Thymus (tissue), 11 donors: ENCODE measurements at regions not wholly inside any gene's neighbourhood (a gene's known extent, or its start where the extent isn't known, plus 50 kb on each side); places are given as distances from the start of the nearest gene placed in this dataset.

ENCODE experiments used
- DNase-seq, 9 donors: peaks; one replicate each; pipeline ENCODE4 v3.0.0-alpha.2; 2013; ENCODE audit warnings: low spot score in 9 of 9, low read depth in 6 of 9, missing footprints in 1 of 9
- H3K27ac ChIP-seq, 2 donors: one replicate each; pipeline ENCODE4 v1.5.1; 2013; ENCODE audit warnings: control low read depth in 1 of 2, low read depth in 1 of 2, low read length in 1 of 2, mild to moderate bottlenecking in 1 of 2, moderate library complexity in 1 of 2
- H3K27me3 ChIP-seq, 2 donors: one replicate each; pipeline ENCODE4 v1.5.1; 2013; ENCODE audit warnings: low read length in 1 of 2; ENCODE audit not compliant: control insufficient read depth in 2 of 2, insufficient read depth in 1 of 2
- H3K36me3 ChIP-seq, 2 donors: one replicate each; pipeline ENCODE4 v1.5.1; 2013; ENCODE audit warnings: low read length in 1 of 2, mild to moderate bottlenecking in 1 of 2, moderate library complexity in 1 of 2; ENCODE audit not compliant: control insufficient read depth in 2 of 2, insufficient read depth in 2 of 2
- H3K4me1 ChIP-seq, 2 donors: one replicate each; pipeline ENCODE4 v1.5.1; 2013; ENCODE audit warnings: low read length in 2 of 2; ENCODE audit not compliant: control insufficient read depth in 2 of 2, insufficient read depth in 2 of 2
- H3K4me3 ChIP-seq, 2 donors: one replicate each; pipeline ENCODE4 v1.5.1; 2013; ENCODE audit warnings: low read length in 2 of 2, control low read depth in 1 of 2, mild to moderate bottlenecking in 1 of 2
- H3K9me3 ChIP-seq, 2 donors: one replicate each; pipeline ENCODE4 v1.5.1; 2013; ENCODE audit warnings: low read length in 1 of 2, mild to moderate bottlenecking in 1 of 2; ENCODE audit not compliant: control insufficient read depth in 2 of 2, insufficient read depth in 1 of 2
- WGBS: extraction: QIAGEN DNeasy Blood & Tissue Kit; methylation state at CpG from one replicate; pipeline ENCODE4 v1.1.7; 2013; 5-methylcytosine and 5-hydroxymethylcytosine counted together
- donor health status: healthy.

DNA sequence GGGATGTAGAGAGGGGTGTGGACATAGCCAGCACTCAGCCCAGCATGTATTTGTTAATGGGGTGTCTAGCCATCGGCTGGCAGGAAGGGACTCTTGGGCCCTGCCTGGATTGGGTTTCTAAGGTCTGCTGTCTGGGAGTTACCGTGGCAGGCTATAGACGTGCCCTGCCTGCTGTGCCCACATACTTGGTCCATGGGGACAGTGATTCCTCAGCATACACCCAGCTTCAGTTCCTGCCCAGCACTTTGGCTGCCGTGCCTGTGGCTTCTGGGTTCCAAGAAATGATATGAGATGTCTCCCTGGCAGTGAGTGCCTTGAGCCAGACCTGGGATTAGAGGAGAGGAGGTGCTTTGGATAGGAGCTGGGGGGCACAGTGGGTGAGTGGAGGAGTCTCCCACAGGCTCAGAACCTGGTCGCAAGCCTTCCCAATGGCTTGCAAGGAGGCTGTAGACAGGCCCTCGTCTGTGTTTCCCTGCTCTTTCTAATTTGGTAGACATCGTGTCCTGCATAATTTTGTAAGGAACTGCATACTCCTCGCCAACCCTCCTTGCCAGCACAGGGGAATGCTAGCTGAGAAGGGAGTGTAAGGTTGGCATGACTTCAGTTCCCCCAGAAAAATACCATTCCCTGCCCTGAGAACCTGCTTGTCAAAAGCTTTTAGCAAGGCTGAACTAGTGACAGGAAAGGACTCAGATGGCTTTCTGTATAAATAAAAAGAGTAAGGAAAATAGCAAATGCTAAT lies 287.9 kb downstream of the ZSWIM6 start:
- Histone ChIP-seq H3K27me3 (peaks cover 0 to 2% of the 10 kb centered on the region in 2 donors), H3K4me1 (peaks cover 0 to 3% of the 10 kb centered on the region in 2 donors), H3K27ac (no peak overlapping the region), H3K9me3 (no peaks in the 10 kb centered on the region), H3K36me3 (no peaks in the 10 kb centered on the region), H3K4me3 (no peak overlapping the region)
- DNase-seq = no peak
- WGBS = 96% methylated on average over 8 of the region's 8 CpGs

DNA sequence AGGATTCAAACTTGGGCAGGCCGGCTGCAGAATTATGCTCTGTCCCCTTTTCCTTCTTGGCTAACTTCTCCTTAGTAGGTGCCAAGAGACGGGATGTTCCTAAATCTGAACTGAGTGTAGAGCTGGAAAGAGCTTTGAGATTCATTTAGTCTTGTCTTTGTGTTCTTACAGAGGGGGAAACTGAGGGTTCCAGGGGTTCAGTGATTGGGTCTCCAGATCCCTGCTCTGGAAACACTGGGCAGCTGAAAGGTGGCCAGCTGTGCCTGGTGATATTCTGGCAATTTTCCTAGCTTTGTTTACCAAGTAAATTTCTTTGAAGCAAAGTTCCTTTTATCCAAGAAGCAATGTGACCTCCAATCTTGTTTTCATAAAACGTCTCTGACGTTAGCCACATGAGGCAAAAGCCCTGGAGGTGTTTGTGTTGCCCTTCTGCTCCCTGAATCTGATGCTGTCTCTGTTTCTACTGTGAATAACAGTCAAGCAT lies 288.7 kb downstream of the ZSWIM6 start:
- WGBS = 92% methylated on average over 4 of the region's 4 CpGs
- no peak overlapping the region for H3K27ac ChIP-seq
- peaks cover 0 to 11% of the 10 kb centered on the region in 2 donors for H3K4me1 ChIP-seq
- no peak overlapping the region for H3K4me3 ChIP-seq
- H3K36me3 ChIP-seq = no peaks in the 10 kb centered on the region
- peaks cover 0 to 10% of the 10 kb centered on the region in 2 donors for H3K27me3 ChIP-seq
- H3K9me3 ChIP-seq = no peaks in the 10 kb centered on the region
- DNase-seq = no peak

DNA sequence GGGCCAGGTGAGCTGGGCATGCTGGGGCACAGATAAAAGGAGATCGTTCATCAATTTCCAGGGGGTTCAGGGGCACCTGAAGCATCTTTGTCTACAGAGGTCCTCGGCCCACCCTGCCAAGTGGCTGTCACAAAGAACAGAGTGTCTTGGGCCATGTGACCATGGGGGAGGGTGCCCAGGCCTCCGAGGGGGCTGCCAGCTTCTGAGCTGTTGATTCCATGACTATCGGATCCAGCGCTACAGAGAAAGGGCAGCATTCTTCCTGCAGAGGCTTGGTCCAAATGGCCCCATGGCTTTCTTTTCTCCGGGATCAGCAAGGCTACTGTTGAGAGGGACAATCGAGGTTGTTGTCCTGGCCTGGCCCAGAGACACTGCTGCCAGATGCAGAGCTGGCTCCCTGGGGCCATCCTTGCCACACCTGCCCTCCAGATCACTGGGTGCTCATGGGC lies 289.2 kb downstream of the ZSWIM6 start:
- DNase-seq = no peak
- no peak overlapping the region for H3K4me3 ChIP-seq
- peaks cover 0 to 15% of the 10 kb centered on the region in 2 donors for H3K4me1 ChIP-seq
- H3K27ac ChIP-seq = no peak overlapping the region
- 95% methylated on average over 7 of the region's 7 CpGs for WGBS
- peaks cover 0 to 15% of the 10 kb centered on the region in 2 donors for H3K27me3 ChIP-seq
- no peaks in the 10 kb centered on the region for H3K36me3 ChIP-seq
- no peaks in the 10 kb centered on the region for H3K9me3 ChIP-seq

DNA sequence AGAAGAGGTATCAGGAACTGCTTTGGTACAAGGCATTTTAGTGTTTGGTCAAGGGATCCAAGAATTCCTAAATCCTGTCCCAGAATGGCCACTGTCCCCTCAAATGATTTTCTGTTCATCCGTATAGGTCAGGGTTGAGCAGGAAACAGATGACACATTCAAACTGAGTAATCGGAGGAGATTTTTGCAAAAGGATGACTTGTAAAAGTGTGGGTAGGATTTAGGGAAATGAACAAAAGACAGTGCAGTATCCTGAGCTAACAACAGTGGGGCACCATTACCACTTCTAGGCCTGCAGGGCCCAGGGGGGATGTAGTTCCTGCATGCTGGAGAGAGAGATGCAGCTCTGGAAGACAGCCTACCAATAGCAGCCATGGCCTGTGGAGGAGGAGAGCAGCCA lies 290.1 kb downstream of the ZSWIM6 start:
- Histone ChIP-seq H3K27me3 (peaks cover 0 to 22% of the 10 kb centered on the region in 2 donors), H3K4me3 (no peak overlapping the region), H3K36me3 (no peaks in the 10 kb centered on the region), H3K9me3 (no peaks in the 10 kb centered on the region), H3K4me1 (peaks cover 4 to 22% of the 10 kb centered on the region in 2 donors), H3K27ac (no peak overlapping the region)
- 98% methylated on average over 2 of the region's 2 CpGs for WGBS
- DNase-seq = no peak

DNA sequence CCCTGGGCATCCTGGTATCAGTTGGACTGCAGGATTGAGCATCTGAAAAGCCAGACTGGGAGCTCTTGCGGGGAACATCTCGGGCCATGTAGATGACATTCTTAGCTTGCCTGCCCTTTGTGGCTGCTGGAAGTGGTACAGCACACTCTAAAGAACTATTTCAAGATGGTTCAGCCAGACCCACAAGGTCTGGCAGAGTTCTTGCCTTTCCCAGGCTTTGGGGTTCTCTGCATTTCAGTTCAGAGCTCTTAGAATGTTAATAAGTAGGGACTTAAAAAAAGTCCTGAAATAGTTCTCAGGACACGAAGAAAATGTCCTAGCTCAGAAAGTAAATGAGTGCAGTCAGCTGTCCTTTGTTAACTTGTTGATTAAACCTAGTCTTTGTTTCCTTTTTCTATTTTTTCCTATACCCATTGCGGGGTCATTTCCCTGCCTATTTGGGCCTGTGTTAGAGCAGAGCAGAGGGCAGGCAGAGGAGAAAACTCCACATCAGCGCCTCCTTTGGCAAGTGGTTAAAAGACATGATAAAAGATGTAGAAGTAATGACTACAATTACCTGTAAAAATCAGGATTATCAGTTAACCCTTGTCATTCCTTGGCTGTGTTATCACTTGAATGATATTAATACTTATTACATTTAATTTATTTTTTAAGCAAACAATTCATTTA lies 291.5 kb downstream of the ZSWIM6 start:
- WGBS = 90% methylated on average over 5 of the region's 5 CpGs
- Histone ChIP-seq H3K9me3 (no peaks in the 10 kb centered on the region), H3K27ac (no peak overlapping the region), H3K36me3 (no peaks in the 10 kb centered on the region), H3K27me3 (peaks cover 0 to 22% of the 10 kb centered on the region in 2 donors), H3K4me3 (no peak overlapping the region), H3K4me1 (peaks cover 4 to 22% of the 10 kb centered on the region in 2 donors)
- peak in 1 of 9 donors; percentile 16 for DNase-seq

DNA sequence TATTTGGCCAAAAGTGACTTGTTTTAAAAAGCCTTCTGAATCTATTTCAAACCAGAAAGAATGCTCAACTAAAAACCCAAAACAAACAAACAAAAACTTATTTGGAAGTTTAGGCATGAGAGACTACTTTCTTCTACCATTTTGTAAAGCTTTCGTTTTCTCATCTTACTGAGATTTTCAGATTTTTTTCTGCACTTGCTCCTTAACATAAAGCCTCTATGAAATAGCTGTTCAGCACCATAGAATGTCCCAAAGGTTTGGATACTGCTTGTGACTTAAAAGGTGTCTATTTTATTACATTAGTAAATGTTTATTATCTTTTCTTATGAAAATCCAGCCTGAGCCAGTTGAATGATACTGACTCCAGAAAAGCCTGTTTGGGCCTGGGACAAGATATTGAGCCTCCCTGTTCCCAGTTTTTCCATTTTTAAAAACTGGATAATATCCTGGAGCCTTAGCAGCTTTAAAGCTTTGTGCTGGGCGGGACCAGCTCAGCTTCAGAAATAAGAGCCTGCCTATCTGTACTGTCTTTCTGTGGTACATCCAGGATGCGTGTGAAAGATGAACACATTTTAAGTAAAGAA lies 292.6 kb downstream of the ZSWIM6 start:
- no peak for DNase-seq
- Histone ChIP-seq H3K36me3 (no peaks in the 10 kb centered on the region), H3K27ac (no peak overlapping the region), H3K4me3 (no peak overlapping the region), H3K9me3 (no peaks in the 10 kb centered on the region), H3K4me1 (peaks cover 4 to 22% of the 10 kb centered on the region in 2 donors), H3K27me3 (peaks cover 0 to 22% of the 10 kb centered on the region in 2 donors)
- 98% methylated on average over 3 of the region's 3 CpGs for WGBS

DNA sequence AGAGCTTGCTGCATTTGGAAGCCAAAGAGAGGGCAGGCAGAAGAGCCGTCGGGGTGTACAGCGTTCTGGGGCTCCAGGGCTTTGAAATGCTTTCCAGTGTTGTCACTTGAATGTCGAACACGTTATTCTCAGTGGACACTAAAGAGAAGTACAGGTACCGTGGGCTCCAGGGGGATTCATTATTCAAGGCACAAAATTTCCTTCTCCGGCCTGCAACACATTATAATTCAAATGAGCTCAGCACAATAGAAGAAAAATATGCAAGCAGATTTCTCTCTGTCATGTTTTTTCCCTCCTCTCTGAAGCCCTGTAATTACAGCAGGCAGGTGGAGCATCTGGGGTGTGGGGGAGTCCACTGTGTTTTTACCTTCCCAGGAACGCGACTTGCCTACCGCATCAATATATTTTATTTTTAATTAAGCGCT lies 293.1 kb downstream of the ZSWIM6 start:
- Histone ChIP-seq H3K4me1 (peaks cover 4 to 22% of the 10 kb centered on the region in 2 donors), H3K27ac (no peak overlapping the region), H3K27me3 (peaks cover 0 to 22% of the 10 kb centered on the region in 2 donors), H3K9me3 (no peaks in the 10 kb centered on the region), H3K36me3 (no peaks in the 10 kb centered on the region), H3K4me3 (peak overlapping the region; percentile 64 to 65)
- no peak for DNase-seq
- WGBS = 50% methylated on average over 11 of the region's 11 CpGs

DNA sequence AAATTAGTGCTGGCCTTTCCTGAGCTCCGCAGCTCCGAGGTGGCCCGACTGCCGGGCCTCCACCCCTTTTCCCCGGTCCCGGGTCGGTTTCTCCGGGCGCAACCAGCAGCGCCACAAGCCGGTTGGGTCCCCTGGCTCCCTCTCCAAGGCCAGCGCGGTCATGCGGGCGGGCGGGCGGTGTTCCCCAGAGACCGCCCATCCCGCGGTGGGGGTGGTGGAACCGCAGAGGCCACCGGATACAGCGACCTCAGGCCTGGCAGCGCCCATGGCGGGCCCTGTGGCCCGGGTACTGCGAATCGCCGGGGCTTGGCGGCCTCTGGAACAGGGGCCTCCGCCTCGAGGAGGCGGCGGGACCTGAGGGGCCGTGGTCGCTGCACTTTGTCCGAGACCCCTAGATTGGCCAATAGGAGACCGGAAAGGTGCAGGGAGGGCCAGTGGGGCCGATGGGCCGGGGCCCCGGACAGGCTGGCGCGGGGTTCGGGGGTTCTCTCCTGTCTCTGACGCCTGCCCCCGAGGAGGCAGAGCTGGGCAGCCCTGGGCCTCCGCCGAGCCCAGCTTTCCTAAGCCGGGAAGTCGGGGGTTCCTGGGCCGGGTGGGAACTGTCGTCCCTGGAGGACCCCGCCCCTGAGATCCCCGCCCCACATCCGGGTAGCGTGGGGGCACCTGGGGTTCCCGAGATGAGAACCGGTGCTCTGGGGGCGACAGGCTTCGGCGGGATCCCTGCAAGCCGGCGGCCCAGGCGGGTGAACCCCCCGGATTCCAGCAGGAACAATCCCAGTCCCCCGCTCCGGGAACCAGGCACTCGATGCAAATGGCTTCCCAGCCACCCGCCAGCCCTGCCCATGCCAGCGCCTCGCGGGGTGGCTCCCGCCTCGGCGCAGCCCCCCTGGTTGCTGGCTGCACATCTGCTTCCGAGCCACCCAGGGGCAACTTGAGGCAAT lies 293.9 kb downstream of the ZSWIM6 start:
- WGBS = 1% methylated on average over 76 of the region's 76 CpGs
- peaks cover 0 to 22% of the 10 kb centered on the region in 2 donors for H3K27me3 ChIP-seq
- peaks cover 4 to 22% of the 10 kb centered on the region in 2 donors for H3K4me1 ChIP-seq
- H3K36me3 ChIP-seq = no peaks in the 10 kb centered on the region
- no peaks in the 10 kb centered on the region for H3K9me3 ChIP-seq
- H3K4me3 ChIP-seq = peak overlapping the region; percentile 64 to 65
- H3K27ac ChIP-seq = no peak overlapping the region
- peak in 6 of 9 donors; percentile 3 to 46 (median 24) for DNase-seq
